ENCODE measurements at regions not wholly inside any gene's neighbourhood (a gene's known extent, or its start where the extent isn't known, plus 50 kb on each side); places are given as distances from the start of the nearest gene placed in this dataset.
A peak's percentile ranks its signal among the peaks of the same experiment; 100 is the strongest.

- peak; percentile 58 to 96 (median 72) for DNase-seq (ENCODE audit: low read depth in 4 of 6, low spot score in 6 of 6)
- WGBS (ENCODE audit: insufficient coverage): 0% methylated on average over 8 of the region's 11 CpGs
- Histone ChIP-seq H3K27ac (ENCODE audit: low read depth, low read length) (no peak overlapping the region), H3K36me3 (ENCODE audit: control insufficient read depth, insufficient read depth, low read length) (no peaks in the 10 kb centered on the region), H3K9me3 (ENCODE audit: control insufficient read depth, insufficient read depth, low read length) (peaks cover 7% of the 10 kb centered on the region), H3K4me1 (ENCODE audit: control insufficient read depth, insufficient read depth, low read length) (no peaks in the 10 kb centered on the region), H3K4me3 (ENCODE audit: low read depth, low read length) (no peak overlapping the region), H3K27me3 (ENCODE audit: control insufficient read depth, insufficient read depth, low read length) (no peaks in the 10 kb centered on the region)
These were observed 61.5 kb downstream of the TBXT start for GRCh38 chr6:166106076-166106686.

GRCh38 chr6:166105341-166106075 lies 62.1 kb downstream of the TBXT start:
- H3K9me3 ChIP-seq (ENCODE audit: control insufficient read depth, insufficient read depth, low read length): peaks cover 9% of the 10 kb centered on the region
- no peaks in the 10 kb centered on the region for H3K36me3 ChIP-seq (ENCODE audit: control insufficient read depth, insufficient read depth, low read length)
- 67% methylated on average over 7 of the region's 10 CpGs for WGBS (ENCODE audit: insufficient coverage)
- no peak overlapping the region for H3K4me3 ChIP-seq (ENCODE audit: low read depth, low read length)
- no peak overlapping the region for H3K27ac ChIP-seq (ENCODE audit: low read depth, low read length)
- H3K27me3 ChIP-seq (ENCODE audit: control insufficient read depth, insufficient read depth, low read length): no peaks in the 10 kb centered on the region
- no peaks in the 10 kb centered on the region for H3K4me1 ChIP-seq (ENCODE audit: control insufficient read depth, insufficient read depth, low read length)
- no peak for DNase-seq (ENCODE audit: low read depth in 4 of 6, low spot score in 6 of 6)

- DNase-seq (ENCODE audit: low read depth in 4 of 6, low spot score in 6 of 6): no peak
- Histone ChIP-seq H3K9me3 (ENCODE audit: control insufficient read depth, insufficient read depth, low read length) (peaks cover 9% of the 10 kb centered on the region), H3K4me3 (ENCODE audit: low read depth, low read length) (no peak overlapping the region), H3K27ac (ENCODE audit: low read depth, low read length) (no peak overlapping the region), H3K27me3 (ENCODE audit: control insufficient read depth, insufficient read depth, low read length) (no peaks in the 10 kb centered on the region), H3K36me3 (ENCODE audit: control insufficient read depth, insufficient read depth, low read length) (no peaks in the 10 kb centered on the region), H3K4me1 (ENCODE audit: control insufficient read depth, insufficient read depth, low read length) (no peaks in the 10 kb centered on the region)
- 98% methylated on average over 7 of the region's 7 CpGs for WGBS (ENCODE audit: insufficient coverage)
These were observed 62.8 kb downstream of the TBXT start for GRCh38 chr6:166104872-166105271.

DNA sequence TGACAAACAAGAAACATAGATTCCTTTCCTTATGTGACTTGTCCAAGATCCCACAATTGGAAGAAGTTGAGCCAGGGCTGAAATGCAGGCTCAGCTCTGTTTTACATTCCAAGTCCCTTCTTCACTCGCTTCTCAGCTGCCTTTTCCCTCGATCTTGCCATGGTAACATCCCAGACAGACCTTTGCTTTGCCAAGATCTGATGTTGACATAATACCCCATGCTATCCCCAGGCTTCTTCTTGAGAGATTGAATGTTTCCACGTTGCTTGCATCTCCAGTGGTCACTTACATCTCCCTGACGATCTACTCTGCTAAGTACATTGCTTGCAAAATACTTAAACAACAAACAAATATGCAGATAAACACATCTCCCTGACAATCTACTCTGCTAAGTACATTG lies 63.5 kb downstream of the TBXT start:
- Histone ChIP-seq H3K36me3 (ENCODE audit: control insufficient read depth, insufficient read depth, low read length) (no peaks in the 10 kb centered on the region), H3K9me3 (ENCODE audit: control insufficient read depth, insufficient read depth, low read length) (peaks cover 9% of the 10 kb centered on the region), H3K4me3 (ENCODE audit: low read depth, low read length) (no peak overlapping the region), H3K27ac (ENCODE audit: low read depth, low read length) (no peak overlapping the region), H3K4me1 (ENCODE audit: control insufficient read depth, insufficient read depth, low read length) (no peaks in the 10 kb centered on the region), H3K27me3 (ENCODE audit: control insufficient read depth, insufficient read depth, low read length) (no peaks in the 10 kb centered on the region)
- DNase-seq (ENCODE audit: low read depth in 4 of 6, low spot score in 6 of 6): peak in 2 of 6 donors; percentile 15 to 42
- 19% methylated on average over 4 of the region's 4 CpGs for whole genome bisulfite sequencing (ENCODE audit: insufficient coverage)

- Histone ChIP-seq H3K4me3 (ENCODE audit: low read depth, low read length) (no peak overlapping the region), H3K9me3 (ENCODE audit: control insufficient read depth, insufficient read depth, low read length) (peaks cover 9% of the 10 kb centered on the region), H3K36me3 (ENCODE audit: control insufficient read depth, insufficient read depth, low read length) (no peaks in the 10 kb centered on the region), H3K27ac (ENCODE audit: low read depth, low read length) (no peak overlapping the region), H3K4me1 (ENCODE audit: control insufficient read depth, insufficient read depth, low read length) (peaks cover 7% of the 10 kb centered on the region), H3K27me3 (ENCODE audit: control insufficient read depth, insufficient read depth, low read length) (no peaks in the 10 kb centered on the region)
- DNase-seq (ENCODE audit: low read depth in 4 of 6, low spot score in 6 of 6): no peak
These were observed 65.7 kb downstream of the TBXT start for GRCh38 chr6:166101819-166102419.

DNA sequence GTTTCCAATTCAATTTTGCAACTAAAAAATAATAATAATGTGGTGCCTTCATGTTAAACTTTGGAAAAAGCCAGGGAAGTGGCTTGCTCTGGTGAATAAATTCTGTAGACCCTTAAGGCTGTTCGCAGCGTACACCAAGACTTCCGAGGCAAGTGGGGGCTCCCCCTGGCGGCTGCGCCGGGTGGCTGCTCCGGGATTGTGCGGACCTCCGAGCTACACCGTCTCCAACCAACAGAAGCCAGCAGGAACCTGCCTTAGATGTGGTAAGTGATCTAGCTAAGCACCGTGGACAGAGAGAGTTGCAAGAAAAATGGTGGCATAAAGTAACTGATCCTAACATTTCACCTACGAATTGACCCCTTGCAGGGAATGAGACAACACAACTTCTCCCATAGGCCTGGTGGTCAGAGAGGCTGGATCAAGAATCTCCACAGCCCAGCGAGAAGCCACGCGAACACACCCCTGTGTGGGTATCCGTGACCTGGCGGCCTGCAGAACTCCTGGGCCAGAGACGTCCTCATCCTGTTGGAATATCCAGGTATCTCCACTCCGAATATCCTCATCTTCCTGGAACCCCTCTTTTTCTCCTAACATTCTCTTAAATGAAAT lies 69.6 kb downstream of the TBXT start:
- H3K36me3 ChIP-seq (ENCODE audit: control insufficient read depth, insufficient read depth, low read length): no peaks in the 10 kb centered on the region
- H3K9me3 ChIP-seq (ENCODE audit: control insufficient read depth, insufficient read depth, low read length): peaks cover 9% of the 10 kb centered on the region
- no peak overlapping the region for H3K27ac ChIP-seq (ENCODE audit: low read depth, low read length)
- H3K4me1 ChIP-seq (ENCODE audit: control insufficient read depth, insufficient read depth, low read length): peaks cover 7% of the 10 kb centered on the region
- WGBS (ENCODE audit: insufficient coverage): 45% methylated on average over 14 of the region's 19 CpGs
- H3K27me3 ChIP-seq (ENCODE audit: control insufficient read depth, insufficient read depth, low read length): no peaks in the 10 kb centered on the region
- peak; percentile 19 to 84 (median 46) for DNase-seq (ENCODE audit: low read depth in 4 of 6, low spot score in 6 of 6)
- H3K4me3 ChIP-seq (ENCODE audit: low read depth, low read length): peak overlapping the region; percentile 31

DNA sequence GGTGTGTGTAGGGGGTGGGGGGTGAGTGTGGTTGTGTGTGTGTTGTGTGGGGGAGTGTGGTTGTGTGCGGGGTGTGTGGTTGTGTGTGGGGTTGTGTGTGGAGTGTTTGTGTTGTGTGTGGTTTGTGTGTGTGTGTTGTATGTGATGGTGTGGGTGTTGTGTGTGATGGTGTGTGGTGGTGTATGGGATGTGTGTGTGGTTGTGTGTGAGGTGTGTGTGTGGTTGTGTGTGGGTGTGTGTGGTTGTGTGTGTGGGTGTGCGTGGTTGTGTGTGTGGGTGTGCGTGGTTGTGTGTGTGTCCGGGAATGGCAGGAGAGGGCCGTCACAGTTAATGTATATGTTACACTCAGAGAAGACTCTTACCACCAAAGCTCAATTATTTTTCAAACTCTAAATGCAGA lies 79.8 kb downstream of the TBXT start:
- Histone ChIP-seq H3K4me1 (ENCODE audit: control insufficient read depth, insufficient read depth, low read length) (no peaks in the 10 kb centered on the region), H3K4me3 (ENCODE audit: low read depth, low read length) (no peak overlapping the region), H3K27me3 (ENCODE audit: control insufficient read depth, insufficient read depth, low read length) (no peaks in the 10 kb centered on the region), H3K36me3 (ENCODE audit: control insufficient read depth, insufficient read depth, low read length) (no peaks in the 10 kb centered on the region), H3K27ac (ENCODE audit: low read depth, low read length) (no peak overlapping the region), H3K9me3 (ENCODE audit: control insufficient read depth, insufficient read depth, low read length) (no peaks in the 10 kb centered on the region)
- WGBS (ENCODE audit: insufficient coverage): 90% methylated on average over 1 of the region's 5 CpGs
- DNase-seq (ENCODE audit: low read depth in 4 of 6, low spot score in 6 of 6): peak in 1 of 6 donors; percentile 62

DNA sequence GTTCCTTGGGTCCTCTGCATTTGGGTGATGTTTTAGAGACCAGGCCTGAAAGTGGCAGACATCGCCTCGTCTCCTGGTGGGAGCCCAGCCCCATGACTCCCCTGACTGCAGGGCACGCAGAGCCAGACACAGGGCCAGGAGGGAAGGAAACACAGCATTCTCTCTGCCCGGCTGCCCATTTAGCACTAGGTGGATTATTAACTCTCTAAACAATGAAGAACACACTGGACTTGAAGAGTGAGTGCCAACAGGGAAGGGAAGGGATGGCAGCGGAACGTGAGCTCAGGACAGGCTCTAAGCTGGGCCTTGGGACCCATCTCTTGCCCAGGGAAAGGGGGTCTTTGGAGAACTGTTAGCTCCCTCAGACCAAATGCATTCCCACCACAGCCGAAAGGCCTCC lies 80.4 kb downstream of the TBXT start:
- Histone ChIP-seq H3K4me1 (ENCODE audit: control insufficient read depth, insufficient read depth, low read length) (no peaks in the 10 kb centered on the region), H3K36me3 (ENCODE audit: control insufficient read depth, insufficient read depth, low read length) (no peaks in the 10 kb centered on the region), H3K4me3 (ENCODE audit: low read depth, low read length) (no peak overlapping the region), H3K9me3 (ENCODE audit: control insufficient read depth, insufficient read depth, low read length) (no peaks in the 10 kb centered on the region), H3K27me3 (ENCODE audit: control insufficient read depth, insufficient read depth, low read length) (no peaks in the 10 kb centered on the region), H3K27ac (ENCODE audit: low read depth, low read length) (no peak overlapping the region)
- no peak for DNase-seq (ENCODE audit: low read depth in 4 of 6, low spot score in 6 of 6)
- 69% methylated on average over 3 of the region's 7 CpGs for WGBS (ENCODE audit: insufficient coverage)

DNA sequence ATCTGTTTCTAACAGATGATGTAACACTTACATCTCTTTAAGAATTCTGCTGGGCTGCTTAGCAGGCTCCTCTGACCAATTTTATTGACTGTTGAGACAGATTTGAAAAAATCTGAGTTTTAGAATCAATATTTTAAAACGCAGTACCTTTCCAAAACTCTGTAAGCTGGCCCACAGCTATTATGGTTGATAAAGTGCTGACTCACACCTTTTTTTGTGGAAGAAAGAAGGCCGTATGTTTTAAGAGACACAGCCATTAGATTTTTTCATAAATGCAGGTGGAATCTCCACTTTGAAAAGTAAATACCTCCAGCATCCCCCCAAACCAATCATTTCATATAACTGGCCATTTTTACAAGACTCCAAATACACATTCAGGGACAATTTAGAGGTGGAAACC lies 82.2 kb downstream of the TBXT start:
- H3K4me1 ChIP-seq (ENCODE audit: control insufficient read depth, insufficient read depth, low read length): no peaks in the 10 kb centered on the region
- no CpG with 5 or more reads among the region's 2 CpGs for WGBS (ENCODE audit: insufficient coverage)
- no peaks in the 10 kb centered on the region for H3K36me3 ChIP-seq (ENCODE audit: control insufficient read depth, insufficient read depth, low read length)
- no peak overlapping the region for H3K27ac ChIP-seq (ENCODE audit: low read depth, low read length)
- DNase-seq (ENCODE audit: low read depth in 4 of 6, low spot score in 6 of 6): no peak
- no peaks in the 10 kb centered on the region for H3K27me3 ChIP-seq (ENCODE audit: control insufficient read depth, insufficient read depth, low read length)
- no peak overlapping the region for H3K4me3 ChIP-seq (ENCODE audit: low read depth, low read length)
- no peaks in the 10 kb centered on the region for H3K9me3 ChIP-seq (ENCODE audit: control insufficient read depth, insufficient read depth, low read length)

All from spinal cord (tissue), 9 donors.